Panc1 (cell line): ENCODE measurements at regions not wholly inside any gene's neighbourhood (a gene's known extent, or its start where the extent isn't known, plus 50 kb on each side); places are given as distances from the start of the nearest gene placed in this dataset.
"Not testable (repeated sequence)": the region's sequence is repeated elsewhere in the genome, so short reads cannot be mapped to it uniquely, and the experiment has no call there.

Experiments used
- POLR2AphosphoS5 ChIP-seq: IDR thresholded peaks from 2 replicates; pipeline ENCODE4 v1.6.1; 2012; ENCODE audit warnings: mild to moderate bottlenecking, low read depth, low read length, moderate library complexity
- SIN3A ChIP-seq: IDR thresholded peaks from 2 replicates; pipeline ENCODE4 v1.6.1; 2012; ENCODE audit warnings: low read depth, mild to moderate bottlenecking, low read length, moderate library complexity, borderline replicate concordance; ENCODE audit not compliant: insufficient read depth
- TF ChIP-seq, protein P1 (sequence below): fragments of 450-650 bp; IDR thresholded peaks from 2 replicates; pipeline ENCODE4 v1.5.1; 2017; ENCODE audit warnings: mild to moderate bottlenecking
- TF ChIP-seq, protein P2 (sequence below), 2 experiments: IDR thresholded peaks; 2 replicates each; pipeline ENCODE4 v1.6.1; 2011 to 2012; ENCODE audit warnings: low read depth in 2 of 2, control low read depth in 1 of 2, low read length in 1 of 2, mild to moderate bottlenecking in 1 of 2, moderate library complexity in 1 of 2; ENCODE audit not compliant: insufficient read depth in 1 of 2

- TF ChIP-seq, protein P1, sequence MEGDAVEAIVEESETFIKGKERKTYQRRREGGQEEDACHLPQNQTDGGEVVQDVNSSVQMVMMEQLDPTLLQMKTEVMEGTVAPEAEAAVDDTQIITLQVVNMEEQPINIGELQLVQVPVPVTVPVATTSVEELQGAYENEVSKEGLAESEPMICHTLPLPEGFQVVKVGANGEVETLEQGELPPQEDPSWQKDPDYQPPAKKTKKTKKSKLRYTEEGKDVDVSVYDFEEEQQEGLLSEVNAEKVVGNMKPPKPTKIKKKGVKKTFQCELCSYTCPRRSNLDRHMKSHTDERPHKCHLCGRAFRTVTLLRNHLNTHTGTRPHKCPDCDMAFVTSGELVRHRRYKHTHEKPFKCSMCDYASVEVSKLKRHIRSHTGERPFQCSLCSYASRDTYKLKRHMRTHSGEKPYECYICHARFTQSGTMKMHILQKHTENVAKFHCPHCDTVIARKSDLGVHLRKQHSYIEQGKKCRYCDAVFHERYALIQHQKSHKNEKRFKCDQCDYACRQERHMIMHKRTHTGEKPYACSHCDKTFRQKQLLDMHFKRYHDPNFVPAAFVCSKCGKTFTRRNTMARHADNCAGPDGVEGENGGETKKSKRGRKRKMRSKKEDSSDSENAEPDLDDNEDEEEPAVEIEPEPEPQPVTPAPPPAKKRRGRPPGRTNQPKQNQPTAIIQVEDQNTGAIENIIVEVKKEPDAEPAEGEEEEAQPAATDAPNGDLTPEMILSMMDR, result not testable (repeated sequence)
- TF ChIP-seq POLR2AphosphoS5, SIN3A: not testable (repeated sequence)
- TF ChIP-seq, protein P2, sequence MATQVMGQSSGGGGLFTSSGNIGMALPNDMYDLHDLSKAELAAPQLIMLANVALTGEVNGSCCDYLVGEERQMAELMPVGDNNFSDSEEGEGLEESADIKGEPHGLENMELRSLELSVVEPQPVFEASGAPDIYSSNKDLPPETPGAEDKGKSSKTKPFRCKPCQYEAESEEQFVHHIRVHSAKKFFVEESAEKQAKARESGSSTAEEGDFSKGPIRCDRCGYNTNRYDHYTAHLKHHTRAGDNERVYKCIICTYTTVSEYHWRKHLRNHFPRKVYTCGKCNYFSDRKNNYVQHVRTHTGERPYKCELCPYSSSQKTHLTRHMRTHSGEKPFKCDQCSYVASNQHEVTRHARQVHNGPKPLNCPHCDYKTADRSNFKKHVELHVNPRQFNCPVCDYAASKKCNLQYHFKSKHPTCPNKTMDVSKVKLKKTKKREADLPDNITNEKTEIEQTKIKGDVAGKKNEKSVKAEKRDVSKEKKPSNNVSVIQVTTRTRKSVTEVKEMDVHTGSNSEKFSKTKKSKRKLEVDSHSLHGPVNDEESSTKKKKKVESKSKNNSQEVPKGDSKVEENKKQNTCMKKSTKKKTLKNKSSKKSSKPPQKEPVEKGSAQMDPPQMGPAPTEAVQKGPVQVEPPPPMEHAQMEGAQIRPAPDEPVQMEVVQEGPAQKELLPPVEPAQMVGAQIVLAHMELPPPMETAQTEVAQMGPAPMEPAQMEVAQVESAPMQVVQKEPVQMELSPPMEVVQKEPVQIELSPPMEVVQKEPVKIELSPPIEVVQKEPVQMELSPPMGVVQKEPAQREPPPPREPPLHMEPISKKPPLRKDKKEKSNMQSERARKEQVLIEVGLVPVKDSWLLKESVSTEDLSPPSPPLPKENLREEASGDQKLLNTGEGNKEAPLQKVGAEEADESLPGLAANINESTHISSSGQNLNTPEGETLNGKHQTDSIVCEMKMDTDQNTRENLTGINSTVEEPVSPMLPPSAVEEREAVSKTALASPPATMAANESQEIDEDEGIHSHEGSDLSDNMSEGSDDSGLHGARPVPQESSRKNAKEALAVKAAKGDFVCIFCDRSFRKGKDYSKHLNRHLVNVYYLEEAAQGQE (IDR thresholded peaks at IDR 0.05; ENCODE audit: insufficient read depth in 1 of 2, low read depth in 2 of 2, low read length in 1 of 2), result not testable (repeated sequence)
These were observed 104.3 kb upstream of the ZNF519 start for GRCh38 chr18:14236356-14237048.
